AG10803 (cell line): ENCODE measurements at regions not wholly inside any gene's neighbourhood (a gene's known extent, or its start where the extent isn't known, plus 50 kb on each side); places are given as distances from the start of the nearest gene placed in this dataset.

Source experiments
- DNase-seq: peaks from one replicate; pipeline ENCODE4 v3.0.0; 2010; ENCODE audit warnings: low read depth
- H3K4me3 ChIP-seq: 2 replicates; pipeline ENCODE4 v1.5.1; 2011; ENCODE audit warnings: mild to moderate bottlenecking, low read length, control low read depth
- TF ChIP-seq, protein P1 (sequence below): conservative IDR thresholded peaks from 2 replicates; pipeline ENCODE4 v1.5.1; 2011; ENCODE audit warnings: mild to moderate bottlenecking, low read length, control low read depth, inconsistent platforms

- H3K4me3 ChIP-seq = no peak overlapping the region
- TF ChIP-seq, protein P1, sequence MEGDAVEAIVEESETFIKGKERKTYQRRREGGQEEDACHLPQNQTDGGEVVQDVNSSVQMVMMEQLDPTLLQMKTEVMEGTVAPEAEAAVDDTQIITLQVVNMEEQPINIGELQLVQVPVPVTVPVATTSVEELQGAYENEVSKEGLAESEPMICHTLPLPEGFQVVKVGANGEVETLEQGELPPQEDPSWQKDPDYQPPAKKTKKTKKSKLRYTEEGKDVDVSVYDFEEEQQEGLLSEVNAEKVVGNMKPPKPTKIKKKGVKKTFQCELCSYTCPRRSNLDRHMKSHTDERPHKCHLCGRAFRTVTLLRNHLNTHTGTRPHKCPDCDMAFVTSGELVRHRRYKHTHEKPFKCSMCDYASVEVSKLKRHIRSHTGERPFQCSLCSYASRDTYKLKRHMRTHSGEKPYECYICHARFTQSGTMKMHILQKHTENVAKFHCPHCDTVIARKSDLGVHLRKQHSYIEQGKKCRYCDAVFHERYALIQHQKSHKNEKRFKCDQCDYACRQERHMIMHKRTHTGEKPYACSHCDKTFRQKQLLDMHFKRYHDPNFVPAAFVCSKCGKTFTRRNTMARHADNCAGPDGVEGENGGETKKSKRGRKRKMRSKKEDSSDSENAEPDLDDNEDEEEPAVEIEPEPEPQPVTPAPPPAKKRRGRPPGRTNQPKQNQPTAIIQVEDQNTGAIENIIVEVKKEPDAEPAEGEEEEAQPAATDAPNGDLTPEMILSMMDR = no peak
- no peak for DNase-seq
These were observed 127.1 kb upstream of the BMPER start for GRCh38 chr7:33778195-33778594.

- no peak for DNase-seq
- H3K4me3 ChIP-seq = no peak overlapping the region
- TF ChIP-seq, protein P1 = no peak
These were observed 126.1 kb upstream of the BMPER start for GRCh38 chr7:33779216-33779615.

DNA sequence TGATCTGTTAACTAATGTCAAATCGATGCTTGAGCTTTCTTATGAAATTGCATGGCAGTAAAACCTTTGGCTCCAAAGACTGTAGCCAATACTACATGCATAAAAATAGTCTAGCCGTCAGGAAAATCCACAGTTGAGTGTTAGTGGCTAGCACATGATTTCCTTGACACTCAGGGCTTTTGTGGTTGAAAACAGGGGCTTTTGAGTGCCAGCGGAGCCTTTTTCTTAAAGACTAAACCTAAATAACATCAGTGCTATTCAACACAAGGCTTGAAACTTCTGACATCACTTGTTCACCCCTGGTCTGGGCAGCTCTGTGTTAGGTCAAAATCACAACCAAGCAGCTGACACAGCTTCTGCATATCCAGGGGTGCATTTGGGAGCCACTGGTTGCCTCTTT is 124.2 kb upstream of the BMPER start:
- TF ChIP-seq, protein P1 = no peak
- H3K4me3 ChIP-seq = no peak overlapping the region
- DNase-seq = no peak

GRCh38 chr7:33781796-33782195 is 123.5 kb upstream of the BMPER start:
- no peak overlapping the region for H3K4me3 ChIP-seq
- TF ChIP-seq, protein P1 = no peak
- DNase-seq = peak; percentile 73

GRCh38 chr7:33784000-33784399 is 121.3 kb upstream of the BMPER start:
- TF ChIP-seq, protein P1 = no peak
- DNase-seq = no peak
- no peak overlapping the region for H3K4me3 ChIP-seq

- TF ChIP-seq, protein P1 = no peak
These were observed 116.8 kb upstream of the BMPER start for GRCh38 chr7:33788531-33788930.

GRCh38 chr7:33789871-33790630 is 115.3 kb upstream of the BMPER start:
- no peak overlapping the region for H3K4me3 ChIP-seq
- TF ChIP-seq, protein P1 = no peak
- DNase-seq = no peak

More at GRCh38 chr7:33788531-33788930, 116.8 kb upstream of the BMPER start:
- no peak for DNase-seq
- H3K4me3 ChIP-seq = no peak overlapping the region
